ENCODE measurements at regions not wholly inside any gene's neighbourhood (a gene's known extent, or its start where the extent isn't known, plus 50 kb on each side); places are given as distances from the start of the nearest gene placed in this dataset.
"Not testable (repeated sequence)": the region's sequence is repeated elsewhere in the genome, so short reads cannot be mapped to it uniquely, and the experiment has no call there.

- Histone ChIP-seq H3K36me3 (ENCODE audit: control insufficient read depth, insufficient read depth, low read length) (no peaks in the 10 kb centered on the region), H3K27me3 (ENCODE audit: control insufficient read depth, insufficient read depth, low read length) (no peaks in the 10 kb centered on the region), H3K4me3 (ENCODE audit: low read depth, low read length) (no peak overlapping the region)
- DNase-seq (ENCODE audit: low read depth) (no peak), FAIRE-seq (no peak)
- TF ChIP-seq, protein P1, sequence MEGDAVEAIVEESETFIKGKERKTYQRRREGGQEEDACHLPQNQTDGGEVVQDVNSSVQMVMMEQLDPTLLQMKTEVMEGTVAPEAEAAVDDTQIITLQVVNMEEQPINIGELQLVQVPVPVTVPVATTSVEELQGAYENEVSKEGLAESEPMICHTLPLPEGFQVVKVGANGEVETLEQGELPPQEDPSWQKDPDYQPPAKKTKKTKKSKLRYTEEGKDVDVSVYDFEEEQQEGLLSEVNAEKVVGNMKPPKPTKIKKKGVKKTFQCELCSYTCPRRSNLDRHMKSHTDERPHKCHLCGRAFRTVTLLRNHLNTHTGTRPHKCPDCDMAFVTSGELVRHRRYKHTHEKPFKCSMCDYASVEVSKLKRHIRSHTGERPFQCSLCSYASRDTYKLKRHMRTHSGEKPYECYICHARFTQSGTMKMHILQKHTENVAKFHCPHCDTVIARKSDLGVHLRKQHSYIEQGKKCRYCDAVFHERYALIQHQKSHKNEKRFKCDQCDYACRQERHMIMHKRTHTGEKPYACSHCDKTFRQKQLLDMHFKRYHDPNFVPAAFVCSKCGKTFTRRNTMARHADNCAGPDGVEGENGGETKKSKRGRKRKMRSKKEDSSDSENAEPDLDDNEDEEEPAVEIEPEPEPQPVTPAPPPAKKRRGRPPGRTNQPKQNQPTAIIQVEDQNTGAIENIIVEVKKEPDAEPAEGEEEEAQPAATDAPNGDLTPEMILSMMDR (IDR thresholded peaks at IDR 0.05; ENCODE audit: insufficient read depth, low read length, severe bottlenecking), result no peak
These were observed 145.8 kb downstream of the GPCPD1 start for GRCh38 chr20:5464901-5465603.

DNA sequence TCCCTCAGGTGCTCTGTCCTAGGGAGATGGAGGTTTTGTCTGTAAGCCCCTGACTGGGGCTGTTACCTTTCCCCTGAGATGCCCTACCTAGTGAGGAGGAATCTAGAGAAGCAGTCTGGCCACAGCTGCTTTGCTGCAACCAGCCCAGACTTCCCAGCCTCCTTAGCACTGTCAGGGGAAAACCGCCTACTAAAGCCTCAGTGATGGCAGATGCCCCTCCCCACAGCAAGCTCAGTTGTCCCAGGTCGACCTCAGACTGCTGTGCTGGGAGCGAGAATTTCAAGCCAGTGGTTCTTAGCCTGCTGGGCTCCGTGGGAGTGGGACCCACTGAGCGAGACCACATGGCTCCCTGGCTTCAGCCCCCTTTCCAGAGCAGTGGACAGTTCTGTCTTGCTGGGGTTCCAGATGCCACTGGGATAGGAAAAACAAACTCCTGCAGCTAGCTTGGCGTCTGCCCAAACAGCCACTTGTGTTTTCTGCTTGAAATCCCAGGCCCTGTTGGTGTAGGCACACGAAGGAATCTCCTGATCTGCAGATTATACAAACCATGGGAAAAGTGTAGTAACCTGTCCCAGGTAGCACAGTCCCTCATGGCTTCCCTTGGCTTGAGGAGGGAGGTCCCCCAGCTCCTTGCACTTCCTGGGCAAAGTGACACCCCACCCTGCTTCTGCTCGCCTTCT is 146.4 kb upstream of the PROKR2 start:
- TF ChIP-seq, protein P1 (IDR thresholded peaks at IDR 0.05; ENCODE audit: insufficient read depth, low read length, severe bottlenecking), result no peak
- no peaks in the 10 kb centered on the region for H3K27me3 ChIP-seq (ENCODE audit: control insufficient read depth, insufficient read depth, low read length)

DNA sequence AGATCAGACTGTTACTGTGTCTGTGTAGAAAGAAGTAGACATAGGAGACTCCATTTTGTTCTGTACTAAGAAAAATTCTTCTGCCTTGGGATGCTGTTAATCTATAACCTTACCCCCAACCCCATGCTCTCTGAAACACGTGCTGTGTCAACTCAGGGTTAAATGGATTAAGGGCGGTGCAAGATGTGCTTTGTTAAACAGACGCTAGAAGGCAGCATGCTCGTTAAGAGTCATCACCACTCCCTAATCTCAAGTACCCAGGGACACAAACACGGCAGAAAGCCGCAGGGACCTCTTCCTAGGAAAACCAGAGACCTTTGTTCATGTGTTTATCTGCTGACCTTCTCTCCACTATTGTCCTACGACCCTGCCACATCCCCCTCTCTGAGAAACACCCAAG is 137.0 kb upstream of the PROKR2 start:
- DNase-seq (ENCODE audit: low read depth); FAIRE-seq; H3K36me3 ChIP-seq (ENCODE audit: control insufficient read depth, insufficient read depth, low read length); H3K4me3 ChIP-seq (ENCODE audit: low read depth, low read length); H3K27me3 ChIP-seq (ENCODE audit: control insufficient read depth, insufficient read depth, low read length): not testable (repeated sequence)

More for the DNA sequence above, 146.4 kb upstream of the PROKR2 start:
- FAIRE-seq (no peak), DNase-seq (ENCODE audit: low read depth) (no peak)
- H3K36me3 ChIP-seq (ENCODE audit: control insufficient read depth, insufficient read depth, low read length), result no peaks in the 10 kb centered on the region
- no peak overlapping the region for H3K4me3 ChIP-seq (ENCODE audit: low read depth, low read length)

DNA sequence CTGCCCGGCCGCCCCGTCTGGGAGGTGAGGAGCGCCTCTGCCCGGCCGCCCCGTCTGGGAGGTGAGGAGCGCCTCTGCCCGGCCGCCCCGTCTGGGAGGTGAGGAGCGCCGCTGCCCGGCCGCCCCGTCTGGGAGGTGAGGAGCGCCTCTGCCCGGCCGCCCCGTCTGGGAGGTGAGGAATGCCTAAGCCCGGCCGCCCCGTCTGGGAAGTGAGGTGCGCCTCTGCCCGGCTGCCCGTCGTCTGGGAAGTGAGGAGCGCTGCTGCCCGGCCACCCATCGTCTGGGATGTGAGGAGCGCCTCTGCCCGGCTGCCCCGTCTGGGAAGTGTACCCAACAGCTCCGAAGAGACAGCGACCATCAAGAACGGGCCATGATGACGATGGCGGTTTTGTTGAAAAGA is 136.6 kb upstream of the PROKR2 start:
- not testable (repeated sequence) for FAIRE-seq; H3K36me3 ChIP-seq (ENCODE audit: control insufficient read depth, insufficient read depth, low read length); DNase-seq (ENCODE audit: low read depth); H3K27me3 ChIP-seq (ENCODE audit: control insufficient read depth, insufficient read depth, low read length); H3K4me3 ChIP-seq (ENCODE audit: low read depth, low read length)

GRCh38 chr20:5452691-5453090 is 135.9 kb upstream of the PROKR2 start:
- H3K4me3 ChIP-seq (ENCODE audit: low read depth, low read length); H3K36me3 ChIP-seq (ENCODE audit: control insufficient read depth, insufficient read depth, low read length); H3K27me3 ChIP-seq (ENCODE audit: control insufficient read depth, insufficient read depth, low read length); DNase-seq (ENCODE audit: low read depth); FAIRE-seq: not testable (repeated sequence)

- not testable (repeated sequence) for H3K36me3 ChIP-seq (ENCODE audit: control insufficient read depth, insufficient read depth, low read length); H3K27me3 ChIP-seq (ENCODE audit: control insufficient read depth, insufficient read depth, low read length); FAIRE-seq; DNase-seq (ENCODE audit: low read depth); H3K4me3 ChIP-seq (ENCODE audit: low read depth, low read length)
These were observed 135.5 kb upstream of the PROKR2 start for GRCh38 chr20:5452286-5452685.

- TF ChIP-seq, protein P1 (IDR thresholded peaks at IDR 0.05; ENCODE audit: insufficient read depth, low read length, severe bottlenecking), result no peak
- no peak for DNase-seq (ENCODE audit: low read depth)
- no peaks in the 10 kb centered on the region for H3K36me3 ChIP-seq (ENCODE audit: control insufficient read depth, insufficient read depth, low read length)
- H3K4me3 ChIP-seq (ENCODE audit: low read depth, low read length), result no peak overlapping the region
- no peak for FAIRE-seq
- peaks cover 2% of the 10 kb centered on the region for H3K27me3 ChIP-seq (ENCODE audit: control insufficient read depth, insufficient read depth, low read length)
These were observed 135.0 kb upstream of the PROKR2 start for GRCh38 chr20:5451643-5452210.

All from bronchial epithelial cell (primary cell).